A673 (cell line): ENCODE measurements at regions not wholly inside any gene's neighbourhood (a gene's known extent, or its start where the extent isn't known, plus 50 kb on each side); places are given as distances from the start of the nearest gene placed in this dataset.

ENCODE experiments used
- BruUV-seq: library from RNA; stranded (reverse); fragments of 400-500 nt; replicated peaks from 2 replicates; lab custom pipeline; 2021; lab: Mats Ljungman, UMichigan
- CTCF ChIA-PET: fragments of 300-600 bp; sonication (Branson Sonifier 250); formaldehyde crosslinking; loops from one replicate; lab custom pipeline; 2022; ENCODE audit warnings: antibody characterized with exemption; lab: Charles Lee
- POLR2A ChIA-PET: fragments of 300-600 bp; sonication (Branson Sonifier 250); formaldehyde crosslinking; loops from one replicate; lab custom pipeline; 2022; ENCODE audit warnings: antibody characterized with exemption; ENCODE audit not compliant: low non-redundant PET; lab: Charles Lee
- DNase-seq: peaks from one replicate; pipeline ENCODE4 v3.0.0-alpha.2; 2015; ENCODE audit warnings: low spot score
- H3K27ac ChIP-seq: fragments of 200-600 bp; sonication (generic); 2 replicates; pipeline ENCODE4 v1.5.1; 2016; ENCODE audit warnings: mixed run types, low read depth, mild to moderate bottlenecking, mixed read lengths, antibody characterized with exemption, low read length; ENCODE audit not compliant: poor library complexity, severe bottlenecking
- H3K27me3 ChIP-seq: fragments of 200-600 bp; sonication (generic); replicated peaks from 2 replicates; pipeline ENCODE4 v1.6.1; 2017; ENCODE audit warnings: mixed run types, low read depth, mild to moderate bottlenecking, mixed read lengths, antibody characterized with exemption, low read length; ENCODE audit not compliant: insufficient read depth, poor library complexity
- H3K36me3 ChIP-seq: fragments of 200-600 bp; sonication (generic); 2 replicates; pipeline ENCODE4 v1.6.1; 2016; ENCODE audit warnings: mixed run types, mild to moderate bottlenecking, mixed read lengths, antibody characterized with exemption, low read length; ENCODE audit not compliant: insufficient read depth, poor library complexity, severe bottlenecking
- H3K4me1 ChIP-seq: fragments of 200-600 bp; sonication (generic); 2 replicates; pipeline ENCODE4 v1.6.1; 2017; ENCODE audit warnings: mixed run types, mild to moderate bottlenecking, mixed read lengths, antibody characterized with exemption, low read length; ENCODE audit not compliant: insufficient read depth, poor library complexity, severe bottlenecking
- H3K4me3 ChIP-seq: fragments of 200-600 bp; sonication (generic); 2 replicates; pipeline ENCODE4 v1.5.1; 2016; ENCODE audit warnings: low read depth, mixed run types, mild to moderate bottlenecking, mixed read lengths, low read length; ENCODE audit not compliant: poor library complexity, severe bottlenecking
- H3K9me3 ChIP-seq: fragments of 200-600 bp; sonication (generic); 2 replicates; pipeline ENCODE4 v1.6.1; 2016; ENCODE audit warnings: mixed run types, low read depth, mild to moderate bottlenecking, mixed read lengths, antibody characterized with exemption, low read length; ENCODE audit not compliant: poor library complexity, severe bottlenecking
- CTCF ChIP-seq: fragments of 300-800, 200-600 bp; sonication (generic); conservative IDR thresholded peaks from 2 replicates; pipeline ENCODE4 v1.5.1; 2017; ENCODE audit warnings: low read depth, mild to moderate bottlenecking, antibody characterized with exemption, low read length, moderate library complexity, mixed read lengths
- EZH2 ChIP-seq: fragments of 200-600 bp; sonication (generic); IDR thresholded peaks from 2 replicates; pipeline ENCODE4 v1.6.1; 2017; ENCODE audit warnings: borderline replicate concordance, low read depth, mild to moderate bottlenecking, mixed read lengths, antibody characterized with exemption, low read length; ENCODE audit not compliant: poor library complexity, severe bottlenecking
- intact Hi-C: fragments of 100-400 bp; cut with micrococcal nuclease; formaldehyde crosslinking; loops from one replicate; pipeline ENCODE4 v1.10.0; 2022; ENCODE audit not compliant: unreplicated experiment

- CTCF ChIA-PET: interaction anchor here (1.3 kb wide), 1 partner anchor 10 kb away, joined by 6 read pairs; no protein-coding TSS in a partner anchor
- no peak for DNase-seq
- no peak overlapping the region for H3K4me3 ChIP-seq
- no peaks in the 10 kb centered on the region for H3K36me3 ChIP-seq
- TF ChIP-seq CTCF (no peak), EZH2 (no peak)
- no peak overlapping the region for H3K27ac ChIP-seq
- H3K27me3 ChIP-seq: no peaks in the 10 kb centered on the region
- no TSS peak for BruUV-seq
- intact Hi-C loops: loop anchor here (5.0 kb wide), 1 partner anchor 175 kb away; no protein-coding TSS in a partner anchor
- no peaks in the 10 kb centered on the region for H3K9me3 ChIP-seq
- POLR2A ChIA-PET: interaction anchor here (0.7 kb wide), 1 partner anchor 149 kb away, joined by 18 read pairs; no protein-coding TSS in a partner anchor
- peaks cover 30% of the 10 kb centered on the region for H3K4me1 ChIP-seq
These were observed 150.3 kb downstream of the PTGER3 start for GRCh38 chr1:70897273-70897672.

GRCh38 chr1:70899735-70900134 is 147.9 kb downstream of the PTGER3 start:
- TF ChIP-seq EZH2 (no peak), CTCF (no peak)
- POLR2A ChIA-PET: no interaction called here
- BruUV-seq: no TSS peak
- intact Hi-C loops: loop anchor here (2.0 to 5.0 kb wide), 2 partner anchors 145 to 177 kb away; no protein-coding TSS in a partner anchor
- Histone ChIP-seq H3K27ac (no peak overlapping the region), H3K9me3 (no peaks in the 10 kb centered on the region), H3K36me3 (no peaks in the 10 kb centered on the region), H3K4me1 (peaks cover 30% of the 10 kb centered on the region), H3K4me3 (no peak overlapping the region), H3K27me3 (no peaks in the 10 kb centered on the region)
- CTCF ChIA-PET: no interaction called here
- DNase-seq: no peak

GRCh38 chr1:70902211-70902610 is 145.4 kb downstream of the PTGER3 start:
- TF ChIP-seq CTCF: no peak
- no peak for TF ChIP-seq EZH2
- no peak overlapping the region for H3K27ac ChIP-seq
- POLR2A ChIA-PET: no interaction called here
- no peaks in the 10 kb centered on the region for H3K27me3 ChIP-seq
- CTCF ChIA-PET: no interaction called here
- H3K36me3 ChIP-seq: no peaks in the 10 kb centered on the region
- intact Hi-C loops: no loop called here
- no TSS peak for BruUV-seq
- DNase-seq: no peak
- no peaks in the 10 kb centered on the region for H3K9me3 ChIP-seq
- H3K4me3 ChIP-seq: no peak overlapping the region
- peaks cover 26% of the 10 kb centered on the region for H3K4me1 ChIP-seq
